H4 (cell line): ENCODE measurements at regions not wholly inside any gene's neighbourhood (a gene's known extent, or its start where the extent isn't known, plus 50 kb on each side); places are given as distances from the start of the nearest gene placed in this dataset.
"Not testable (repeated sequence)": the region's sequence is repeated elsewhere in the genome, so short reads cannot be mapped to it uniquely, and the experiment has no call there.

Source experiments
- DNase-seq: peaks from one replicate; pipeline ENCODE4 v3.0.0-alpha.2; 2015; ENCODE audit warnings: low spot score

DNA sequence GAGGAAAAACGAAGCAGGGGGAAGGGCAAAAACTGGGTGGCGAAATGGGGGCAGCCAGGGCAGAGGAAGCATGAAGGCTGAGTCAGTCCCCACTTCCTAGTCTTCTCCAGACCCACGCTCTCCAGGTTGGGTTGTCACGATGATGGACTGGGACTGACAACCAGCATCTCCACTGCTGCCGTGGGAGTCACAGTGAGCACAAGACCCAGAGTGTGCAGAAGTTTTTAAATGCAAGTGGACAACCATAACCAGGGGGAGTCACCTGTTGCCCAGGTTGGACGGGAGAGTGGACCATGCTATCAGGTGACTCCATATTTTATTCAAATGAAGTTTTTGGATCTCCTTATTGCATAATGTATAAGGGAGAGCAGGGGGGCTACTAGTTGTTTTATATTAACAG, 511.4 kb upstream of the ZFP42 start:
- DNase-seq = no peak

- DNase-seq = no peak
Observed at GRCh38 chr4:187485676-187486075, 509.9 kb upstream of the ZFP42 start.

DNA sequence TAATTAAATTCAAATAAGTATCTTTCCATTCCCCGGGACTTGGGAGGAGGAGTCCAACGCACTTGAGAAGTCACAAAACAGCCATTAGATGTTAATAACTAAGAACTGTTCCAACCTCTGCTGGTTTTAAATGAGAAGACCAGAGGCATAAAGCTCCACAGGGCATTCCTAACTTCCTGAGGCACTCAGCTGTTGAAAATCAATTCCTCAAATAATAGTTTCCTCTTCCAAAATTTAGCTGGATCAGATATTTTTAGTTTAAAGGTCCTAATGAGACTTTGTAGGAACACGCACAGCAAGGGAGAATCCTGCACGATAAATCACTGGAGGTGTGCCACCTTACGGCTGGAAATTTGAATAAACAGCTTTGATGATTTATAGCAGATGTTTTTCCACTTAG, 504.3 kb upstream of the ZFP42 start:
- DNase-seq = no peak

GRCh38 chr4:187491959-187492358, 503.6 kb upstream of the ZFP42 start:
- DNase-seq = no peak

GRCh38 chr4:187493661-187494060, 501.9 kb upstream of the ZFP42 start:
- DNase-seq = no peak

GRCh38 chr4:187499956-187500355, 495.6 kb upstream of the ZFP42 start:
- no peak for DNase-seq

GRCh38 chr4:187500796-187501195, 494.8 kb upstream of the ZFP42 start:
- no peak for DNase-seq

GRCh38 chr4:187501731-187502130, 493.8 kb upstream of the ZFP42 start:
- no peak for DNase-seq

- no peak for DNase-seq
Observed at GRCh38 chr4:187504974-187505797, 490.4 kb upstream of the ZFP42 start.

DNA sequence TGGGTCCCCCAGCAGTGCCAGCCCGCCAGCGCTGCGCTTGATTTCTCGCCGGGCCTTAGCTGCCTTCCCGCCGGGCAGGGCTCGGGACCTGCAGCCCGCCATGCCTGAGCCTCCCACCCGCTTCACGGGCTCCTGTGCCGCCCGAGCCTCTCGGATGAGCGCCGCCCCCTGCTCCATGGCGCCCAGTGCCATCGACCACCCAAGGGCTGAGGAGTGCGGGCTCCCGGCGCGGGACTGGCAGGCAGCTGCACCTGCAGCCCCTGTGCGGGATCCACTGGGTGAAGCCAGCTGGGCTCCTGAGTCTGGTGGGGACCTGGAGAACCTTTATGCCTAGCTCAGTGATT, 489.8 kb upstream of the ZFP42 start:
- not testable (repeated sequence) for DNase-seq

DNA sequence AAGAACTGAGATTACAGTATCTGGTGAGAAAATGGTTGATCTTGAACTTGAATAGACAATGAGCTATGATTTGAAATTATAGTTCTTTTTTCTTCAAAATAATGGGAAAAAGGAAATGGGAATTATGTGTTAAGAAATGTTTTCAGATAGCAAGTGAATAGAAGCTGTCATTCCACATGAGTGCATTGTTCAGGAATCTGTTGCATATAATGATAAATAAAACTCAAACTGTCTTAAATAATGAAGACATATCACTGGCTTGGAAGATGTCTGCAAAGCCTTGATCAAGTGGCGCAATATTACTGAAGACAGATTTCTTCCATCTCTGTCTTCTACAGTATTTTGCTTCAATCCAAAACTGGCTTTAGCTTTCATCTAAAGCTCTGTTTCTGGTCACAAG, 479.3 kb upstream of the ZFP42 start:
- no peak for DNase-seq

DNA sequence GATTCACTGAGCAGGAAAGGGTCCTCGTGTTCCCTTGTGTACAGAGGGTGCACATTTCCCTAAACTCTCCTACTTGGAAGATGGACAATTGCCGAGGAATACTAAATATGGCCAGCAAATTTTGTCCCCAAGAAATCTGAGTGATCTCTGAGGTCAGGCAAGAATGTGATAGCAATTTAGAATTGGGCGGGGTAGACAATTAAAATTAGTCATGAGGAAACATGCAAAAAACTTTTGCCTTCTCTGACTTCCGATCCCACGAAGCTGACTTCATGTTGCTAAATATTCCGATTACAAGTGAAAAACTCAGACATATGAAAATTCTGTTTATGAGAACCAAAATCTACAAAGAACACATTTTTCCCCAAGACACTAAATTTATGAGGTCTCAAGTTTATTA, 453.9 kb upstream of the ZFP42 start:
- no peak for DNase-seq

GRCh38 chr4:187544461-187545053, 451.0 kb upstream of the ZFP42 start:
- no peak for DNase-seq

GRCh38 chr4:187547316-187547715, 448.3 kb upstream of the ZFP42 start:
- DNase-seq = no peak

GRCh38 chr4:187550256-187550950, 445.2 kb upstream of the ZFP42 start:
- DNase-seq = no peak

- DNase-seq = peak; percentile 16
Observed at GRCh38 chr4:187552781-187553180, 442.8 kb upstream of the ZFP42 start.

GRCh38 chr4:187555174-187555573, 440.4 kb upstream of the ZFP42 start:
- no peak for DNase-seq

- DNase-seq = no peak
Observed at GRCh38 chr4:187558391-187558790, 437.2 kb upstream of the ZFP42 start.

- no peak for DNase-seq
Observed at GRCh38 chr4:187562345-187562744, 433.2 kb upstream of the ZFP42 start.

GRCh38 chr4:187565416-187565815, 430.2 kb upstream of the ZFP42 start:
- DNase-seq = no peak

DNA sequence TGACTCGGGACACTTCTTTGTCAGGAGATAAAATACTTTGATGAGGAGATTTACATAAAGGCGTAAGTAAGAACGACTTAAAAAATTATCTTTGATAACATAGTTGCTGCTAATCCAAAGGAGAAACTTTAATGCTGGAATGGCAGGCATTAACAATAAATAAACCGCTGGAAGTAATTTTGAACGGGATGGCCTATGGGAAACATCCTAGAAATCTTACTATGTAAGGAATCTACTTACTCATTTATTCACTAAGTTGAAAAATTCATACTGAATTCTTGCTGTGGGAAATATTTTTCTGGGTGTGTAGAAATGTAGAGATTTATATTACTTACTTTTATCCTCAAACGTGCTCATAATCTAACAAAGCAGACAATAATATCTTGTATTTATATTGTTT, 425.7 kb upstream of the ZFP42 start:
- no peak for DNase-seq

GRCh38 chr4:187575706-187576105, 419.9 kb upstream of the ZFP42 start:
- no peak for DNase-seq

GRCh38 chr4:187576751-187577150, 418.8 kb upstream of the ZFP42 start:
- DNase-seq = no peak
